Endothelial cell of umbilical vein (primary cell): ENCODE measurements at regions not wholly inside any gene's neighbourhood (a gene's known extent, or its start where the extent isn't known, plus 50 kb on each side); places are given as distances from the start of the nearest gene placed in this dataset.

Experiments used
- BruUV-seq: library from RNA; stranded (reverse); fragments of 400-500 nt; replicated peaks from 2 replicates; lab custom pipeline; 2021; lab: Mats Ljungman, UMichigan
- CTCF ChIA-PET: fragments of 300-600, 350-600 bp; sonication (Branson Sonifier 250); formaldehyde crosslinking; loops from one replicate; lab custom pipeline; 2021; ENCODE audit warnings: antibody characterized with exemption, inconsistent platforms; lab: Charles Lee
- POLR2A ChIA-PET: fragments of 300-600, 350-600 bp; sonication (Branson Sonifier 250); formaldehyde crosslinking; loops from one replicate; lab custom pipeline; 2021; ENCODE audit warnings: antibody characterized with exemption, inconsistent platforms; lab: Charles Lee
- DNase-seq: peaks from one replicate; pipeline ENCODE4 v3.0.0-alpha.2; 2011; ENCODE audit warnings: low read depth, low spot score
- FAIRE-seq: peaks from 2 replicates; lab custom pipeline; 2011; peaks lifted over from hg19 to GRCh38; lab: Jason Lieb, UNC
- H2AFZ ChIP-seq: 2 replicates; pipeline ENCODE4 v1.6.0; 2012; ENCODE audit warnings: low read depth, low read length, control low read depth, inconsistent platforms
- H3K27ac ChIP-seq: 2 replicates; pipeline ENCODE4 v1.5.1; 2011; ENCODE audit warnings: low read depth, mild to moderate bottlenecking, control low read depth, low read length, moderate library complexity; ENCODE audit not compliant: insufficient read depth
- H3K27me3 ChIP-seq, 2 experiments: 2 replicates each; pipeline versions ENCODE4 v1.6.0 to v1.6.1; 2011; ENCODE audit warnings: low read length in 2 of 2, mixed read lengths in 1 of 2; ENCODE audit not compliant: control insufficient read depth in 2 of 2, insufficient read depth in 2 of 2
- H3K36me3 ChIP-seq, 2 experiments: 2 replicates in 1 of 2; 3 replicates in 1 of 2; pipeline ENCODE4 v1.5.1; 2011; ENCODE audit warnings: low read length in 2 of 2, mild to moderate bottlenecking in 1 of 2, moderate library complexity in 1 of 2; ENCODE audit not compliant: control insufficient read depth in 2 of 2, insufficient read depth in 2 of 2; ENCODE audit errors: extremely low read depth in 1 of 2
- H3K4me1 ChIP-seq: 3 replicates; pipeline ENCODE4 v1.5.1; 2011; ENCODE audit warnings: mild to moderate bottlenecking, low read length; ENCODE audit not compliant: control insufficient read depth, insufficient read depth; ENCODE audit errors: extremely low read depth
- H3K4me2 ChIP-seq: 2 replicates; pipeline ENCODE4 v1.6.1; 2011; ENCODE audit warnings: low read length, control low read depth, mixed read lengths; ENCODE audit not compliant: insufficient read depth
- H3K4me3 ChIP-seq, 3 experiments: fragments of 200-600 bp in 1 of 3; sonication (generic), shearing (Covaris generic) in 1 of 3; replicated peaks in 1 of 3; 2 replicates each; pipeline ENCODE4 v1.5.1; 2011 to 2016; ENCODE audit warnings: control low read depth in 3 of 3, low read length in 3 of 3, mild to moderate bottlenecking in 2 of 3, inconsistent platforms in 1 of 3, low read depth in 1 of 3, moderate library complexity in 1 of 3; ENCODE audit not compliant: insufficient read depth in 1 of 3
- H3K79me2 ChIP-seq: 2 replicates; pipeline ENCODE4 v1.6.0; 2012; ENCODE audit warnings: low read length, inconsistent platforms; ENCODE audit not compliant: control insufficient read depth, insufficient read depth
- H3K9ac ChIP-seq: replicated peaks from 2 replicates; pipeline ENCODE3; 2011; ENCODE audit warnings: low read length, control low read depth; ENCODE audit not compliant: insufficient read depth; ENCODE audit errors: extremely low read depth
- H3K9me1 ChIP-seq: replicated peaks from 3 replicates; pipeline ENCODE4 v1.6.0; 2011; ENCODE audit warnings: mild to moderate bottlenecking, low read length; ENCODE audit not compliant: control insufficient read depth, insufficient read depth; ENCODE audit errors: extremely low read depth
- H3K9me3 ChIP-seq: replicated peaks from 2 replicates; pipeline ENCODE4 v1.5.1; 2012; ENCODE audit warnings: low read length, inconsistent platforms; ENCODE audit not compliant: control insufficient read depth, insufficient read depth
- H4K20me1 ChIP-seq: replicated peaks from 2 replicates; pipeline ENCODE3; 2011; ENCODE audit warnings: mild to moderate bottlenecking, low read length; ENCODE audit not compliant: control insufficient read depth, insufficient read depth; ENCODE audit errors: extremely low read depth
- EZH2 ChIP-seq: IDR thresholded peaks from 2 replicates; pipeline ENCODE4 v1.6.1; 2012; ENCODE audit warnings: borderline replicate concordance, low read depth, mild to moderate bottlenecking, moderate library complexity, low read length, inconsistent platforms; ENCODE audit not compliant: severe bottlenecking
- FOS ChIP-seq: IDR thresholded peaks from 2 replicates; pipeline ENCODE4 v1.6.1; 2011; ENCODE audit warnings: mild to moderate bottlenecking, low read length, moderate library complexity, borderline replicate concordance; ENCODE audit not compliant: insufficient read depth
- GATA2 ChIP-seq: IDR thresholded peaks from 2 replicates; pipeline ENCODE4 v1.7.0; 2011; ENCODE audit warnings: low read depth, mild to moderate bottlenecking, moderate library complexity, mixed read lengths, low read length; ENCODE audit not compliant: insufficient read length, insufficient read depth
- JUN ChIP-seq: IDR thresholded peaks from 2 replicates; pipeline ENCODE4 v1.6.1; 2011; ENCODE audit warnings: borderline replicate concordance, low read depth; ENCODE audit not compliant: insufficient read length, insufficient read depth
- MYC ChIP-seq: IDR thresholded peaks from one replicate; pipeline ENCODE4 v1.6.1; 2011; ENCODE audit warnings: mild to moderate bottlenecking, low read depth, low read length
- POLR2A ChIP-seq: IDR thresholded peaks from 2 replicates; pipeline ENCODE4 v1.6.1; 2012; ENCODE audit warnings: low read depth, mild to moderate bottlenecking, control low read depth, low read length
- POLR2AphosphoS5 ChIP-seq: IDR thresholded peaks from 2 replicates; pipeline ENCODE4 v1.6.1; 2012; ENCODE audit warnings: low read depth, mild to moderate bottlenecking, control low read depth, low read length, moderate library complexity; ENCODE audit not compliant: insufficient read depth
- dilution Hi-C: fragments of 300-500 bp; cut with MboI; formaldehyde crosslinking; loops from one replicate; pipeline ENCODE4 v1.15.0; 2019; ENCODE audit warnings: low sequenced_read_pairs; ENCODE audit not compliant: extremely low pct_ligation_motif_present
- intact Hi-C: fragments of 100-400 bp; cut with micrococcal nuclease; formaldehyde crosslinking; loops from one replicate; pipeline ENCODE4 v1.10.0; 2022
- TF ChIP-seq, protein P1 (sequence below), 2 donors: IDR thresholded peaks; 1 replicate in 1 of 2; 2 replicates in 1 of 2; pipeline ENCODE4 v1.5.1; 2011; ENCODE audit warnings: low read length in 2 of 2, mild to moderate bottlenecking in 2 of 2, moderate library complexity in 2 of 2, control low read depth in 1 of 2, inconsistent platforms in 1 of 2, low read depth in 1 of 2; ENCODE audit not compliant: insufficient read depth in 1 of 2; ENCODE audit errors: extremely low read depth in 1 of 2
- TF ChIP-seq, protein P2 (sequence below): IDR thresholded peaks from 2 replicates; pipeline ENCODE4 v1.6.1; 2011; ENCODE audit not compliant: insufficient read depth, insufficient read length

- H3K27ac ChIP-seq: peak overlapping the region; percentile 23
- ChIA-PET POLR2A (interaction anchor here (0.7 kb wide), 1 partner anchor 719 kb away, joined by 7 read pairs; no protein-coding TSS in a partner anchor), CTCF (no interaction called here)
- H2AFZ ChIP-seq: peak overlapping the region; percentile 80
- peak; percentile 15 for TF ChIP-seq JUN
- no peak for TF ChIP-seq MYC
- intact Hi-C loops: no loop called here
- H3K27me3 ChIP-seq: no peaks in the 10 kb centered on the region
- no peak for FAIRE-seq
- peaks cover 11% of the 10 kb centered on the region for H3K4me1 ChIP-seq
- H3K9me3 ChIP-seq: no peaks in the 10 kb centered on the region
- peak; percentile 53 for DNase-seq
- dilution Hi-C loops: no loop called here
- H3K9me1 ChIP-seq: no peaks in the 10 kb centered on the region
- no peak overlapping the region for H3K4me2 ChIP-seq
- H3K79me2 ChIP-seq: no peaks in the 10 kb centered on the region
- no peaks in the 10 kb centered on the region for H3K36me3 ChIP-seq
- H3K4me3 ChIP-seq: no peak overlapping the region
- no TSS peak for BruUV-seq
- H4K20me1 ChIP-seq: no peaks in the 10 kb centered on the region
- H3K9ac ChIP-seq: no peak overlapping the region
These were observed 65.7 kb upstream of the PARD3B start for GRCh38 chr2:204479557-204479956.

DNA sequence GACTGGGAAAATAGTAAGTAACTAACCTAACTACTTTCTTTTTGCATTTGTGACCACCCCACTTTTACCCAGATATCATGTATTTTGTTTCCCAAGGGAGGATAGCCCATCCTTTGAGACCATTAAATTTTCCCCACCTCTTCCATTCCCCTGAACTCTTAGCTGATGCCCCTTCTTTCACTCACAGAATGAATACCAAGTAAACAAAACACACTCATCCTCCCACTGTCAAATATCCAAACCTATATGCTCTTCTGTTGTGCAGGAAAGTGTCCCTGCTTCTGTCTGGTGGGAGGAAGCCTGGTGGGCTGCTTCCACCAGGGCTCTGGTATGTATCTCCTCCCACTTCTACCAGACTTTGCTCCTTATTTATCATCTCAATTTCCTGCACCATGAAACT is 64.6 kb upstream of the PARD3B start:
- Histone ChIP-seq H3K9me3 (no peaks in the 10 kb centered on the region), H4K20me1 (no peaks in the 10 kb centered on the region), H3K79me2 (no peaks in the 10 kb centered on the region), H3K27ac (no peak overlapping the region), H3K27me3 (no peaks in the 10 kb centered on the region), H2AFZ (no peak overlapping the region), H3K4me2 (no peak overlapping the region), H3K36me3 (no peaks in the 10 kb centered on the region), H3K9me1 (no peaks in the 10 kb centered on the region), H3K9ac (no peak overlapping the region), H3K4me3 (no peak overlapping the region), H3K4me1 (peaks cover 11% of the 10 kb centered on the region)
- FAIRE-seq: no peak
- dilution Hi-C loops: no loop called here
- BruUV-seq: no TSS peak
- TF ChIP-seq, protein P1, sequence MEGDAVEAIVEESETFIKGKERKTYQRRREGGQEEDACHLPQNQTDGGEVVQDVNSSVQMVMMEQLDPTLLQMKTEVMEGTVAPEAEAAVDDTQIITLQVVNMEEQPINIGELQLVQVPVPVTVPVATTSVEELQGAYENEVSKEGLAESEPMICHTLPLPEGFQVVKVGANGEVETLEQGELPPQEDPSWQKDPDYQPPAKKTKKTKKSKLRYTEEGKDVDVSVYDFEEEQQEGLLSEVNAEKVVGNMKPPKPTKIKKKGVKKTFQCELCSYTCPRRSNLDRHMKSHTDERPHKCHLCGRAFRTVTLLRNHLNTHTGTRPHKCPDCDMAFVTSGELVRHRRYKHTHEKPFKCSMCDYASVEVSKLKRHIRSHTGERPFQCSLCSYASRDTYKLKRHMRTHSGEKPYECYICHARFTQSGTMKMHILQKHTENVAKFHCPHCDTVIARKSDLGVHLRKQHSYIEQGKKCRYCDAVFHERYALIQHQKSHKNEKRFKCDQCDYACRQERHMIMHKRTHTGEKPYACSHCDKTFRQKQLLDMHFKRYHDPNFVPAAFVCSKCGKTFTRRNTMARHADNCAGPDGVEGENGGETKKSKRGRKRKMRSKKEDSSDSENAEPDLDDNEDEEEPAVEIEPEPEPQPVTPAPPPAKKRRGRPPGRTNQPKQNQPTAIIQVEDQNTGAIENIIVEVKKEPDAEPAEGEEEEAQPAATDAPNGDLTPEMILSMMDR (IDR thresholded peaks at IDR 0.05; ENCODE audit: extremely low read depth in 1 of 2, insufficient read depth in 1 of 2, low read depth in 1 of 2, low read length in 2 of 2): no peak
- TF ChIP-seq MYC: no peak
- TF ChIP-seq JUN: no peak
- TF ChIP-seq POLR2A: no peak
- TF ChIP-seq FOS: no peak
- TF ChIP-seq EZH2: no peak
- no peak for TF ChIP-seq GATA2
- TF ChIP-seq, protein P2, sequence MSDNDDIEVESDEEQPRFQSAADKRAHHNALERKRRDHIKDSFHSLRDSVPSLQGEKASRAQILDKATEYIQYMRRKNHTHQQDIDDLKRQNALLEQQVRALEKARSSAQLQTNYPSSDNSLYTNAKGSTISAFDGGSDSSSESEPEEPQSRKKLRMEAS: no peak
- TF ChIP-seq POLR2AphosphoS5: no peak
- CTCF ChIA-PET: interaction anchor here (0.6 kb wide), 1 partner anchor 313 kb away, joined by 4 read pairs; no protein-coding TSS in a partner anchor
- POLR2A ChIA-PET: no interaction called here
- intact Hi-C loops: no loop called here
- no peak for DNase-seq
